Nephron (organoid): ENCODE measurements at regions not wholly inside any gene's neighbourhood (a gene's known extent, or its start where the extent isn't known, plus 50 kb on each side); places are given as distances from the start of the nearest gene placed in this dataset.

Experiments used
- H3K27ac Mint-ChIP-seq, 3 experiments: 2 replicates each; pipeline ENCODE4 v1.8.0; 2020; ENCODE audit warnings: mixed read lengths in 3 of 3, mild to moderate bottlenecking in 2 of 3, moderate library complexity in 1 of 3
- H3K27me3 Mint-ChIP-seq: 2 replicates; pipeline ENCODE4 v1.8.0; 2021; ENCODE audit warnings: low read depth, mild to moderate bottlenecking, moderate library complexity, mixed read lengths
- H3K36me3 Mint-ChIP-seq: 2 replicates; pipeline ENCODE4 v1.8.0; 2020; ENCODE audit warnings: low read depth, mixed read lengths
- H3K4me1 Mint-ChIP-seq: 2 replicates; pipeline ENCODE4 v1.8.0; 2020; ENCODE audit warnings: mixed read lengths
- H3K4me3 Mint-ChIP-seq, 3 experiments: 2 replicates each; pipeline ENCODE4 v1.8.0; 2020; ENCODE audit warnings: mild to moderate bottlenecking in 3 of 3, mixed read lengths in 3 of 3, moderate library complexity in 2 of 3
- H3K9me3 Mint-ChIP-seq: 2 replicates; pipeline ENCODE4 v1.8.0; 2020; ENCODE audit warnings: mixed read lengths
- CTCF ChIP-seq, 3 experiments: fragments of 200-600 bp; sonication (generic); IDR thresholded peaks; one replicate each; pipeline ENCODE4 v1.5.0; 2021; ENCODE audit warnings: antibody characterized with exemption in 3 of 3; ENCODE audit not compliant: unreplicated experiment in 3 of 3

GRCh38 chr14:25875475-25875874 is 722.4 kb downstream of the NOVA1 start:
- no peak overlapping the region for H3K27ac Mint-ChIP-seq
- no peaks in the 10 kb centered on the region for H3K9me3 Mint-ChIP-seq
- no peak overlapping the region for H3K4me3 Mint-ChIP-seq
- no peak for TF ChIP-seq CTCF (IDR thresholded peaks at IDR 0.05; ENCODE audit: unreplicated experiment in 3 of 3)
- peaks cover 4% of the 10 kb centered on the region for H3K4me1 Mint-ChIP-seq
- H3K27me3 Mint-ChIP-seq = no peaks in the 10 kb centered on the region
- H3K36me3 Mint-ChIP-seq = no peaks in the 10 kb centered on the region

DNA sequence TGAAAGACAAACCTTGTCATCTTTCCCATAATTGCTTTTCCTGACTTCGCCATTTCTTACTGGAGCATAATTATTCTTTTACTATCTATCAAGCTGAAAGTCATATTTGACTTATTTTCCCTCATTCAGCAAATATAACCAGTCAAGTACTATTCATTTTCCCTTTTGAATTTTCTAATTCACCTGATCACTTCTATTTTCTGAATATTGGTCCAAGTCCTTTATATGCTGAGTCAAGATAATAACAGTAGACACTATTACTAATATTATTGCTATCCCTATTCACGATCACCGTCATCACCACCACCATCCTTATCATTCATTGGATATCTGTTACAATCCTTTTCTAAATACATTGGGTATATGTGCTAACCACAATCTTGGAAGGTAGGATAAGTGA is 728.0 kb downstream of the NOVA1 start:
- no peaks in the 10 kb centered on the region for H3K27me3 Mint-ChIP-seq
- no peak for TF ChIP-seq CTCF (IDR thresholded peaks at IDR 0.05; ENCODE audit: unreplicated experiment in 3 of 3)

DNA sequence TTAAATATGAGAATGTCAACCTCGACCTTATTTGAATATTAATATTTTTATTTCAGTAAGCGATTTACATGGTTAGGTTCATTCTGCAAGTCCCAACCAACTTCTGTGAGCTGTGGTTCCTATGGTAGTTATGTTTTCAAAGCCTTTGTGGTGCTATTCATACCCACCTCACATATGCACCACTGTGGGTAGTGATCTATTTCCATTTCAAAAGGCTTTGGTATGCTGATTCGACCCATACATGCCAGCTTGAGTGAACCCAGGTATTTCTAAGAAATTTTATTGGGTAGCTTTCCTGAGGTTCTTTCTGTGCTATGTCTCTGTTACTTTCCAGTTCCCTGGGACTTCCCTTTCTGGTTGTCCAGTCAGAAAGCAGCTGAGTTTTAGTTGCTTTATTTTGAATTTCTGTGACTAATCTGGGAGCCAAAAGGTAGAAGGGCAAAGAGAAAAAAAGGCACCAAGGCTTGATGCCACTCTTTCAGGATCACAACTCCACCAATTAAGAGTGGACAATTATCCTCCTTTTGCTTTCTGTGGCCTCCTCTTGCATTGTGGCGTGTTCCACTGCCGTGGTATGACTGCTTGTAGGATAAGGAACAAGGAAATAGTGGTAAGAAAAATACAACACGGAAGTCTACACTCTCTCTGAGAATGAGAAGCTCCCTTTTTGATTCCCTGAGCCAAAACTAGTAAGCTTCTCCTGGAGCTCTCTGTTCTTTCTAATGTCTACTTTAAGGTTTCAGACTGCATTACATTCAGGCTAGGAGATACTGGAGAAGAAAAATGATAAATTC is 729.1 kb downstream of the NOVA1 start:
- no peaks in the 10 kb centered on the region for H3K36me3 Mint-ChIP-seq
- no peak overlapping the region for H3K4me3 Mint-ChIP-seq
- no peaks in the 10 kb centered on the region for H3K4me1 Mint-ChIP-seq
- H3K27me3 Mint-ChIP-seq = no peaks in the 10 kb centered on the region
- no peaks in the 10 kb centered on the region for H3K9me3 Mint-ChIP-seq
- H3K27ac Mint-ChIP-seq = no peak overlapping the region
- TF ChIP-seq CTCF (IDR thresholded peaks at IDR 0.05; ENCODE audit: unreplicated experiment in 3 of 3) = no peak

More for the DNA sequence above, 728.0 kb downstream of the NOVA1 start:
- no peak overlapping the region for H3K4me3 Mint-ChIP-seq
- no peaks in the 10 kb centered on the region for H3K36me3 Mint-ChIP-seq
- H3K9me3 Mint-ChIP-seq = no peaks in the 10 kb centered on the region
- no peak overlapping the region for H3K27ac Mint-ChIP-seq
- H3K4me1 Mint-ChIP-seq = no peaks in the 10 kb centered on the region

GRCh38 chr14:25861406-25861805 is 736.4 kb downstream of the NOVA1 start:
- Mint-ChIP-seq H3K4me1 (no peaks in the 10 kb centered on the region), H3K36me3 (no peaks in the 10 kb centered on the region), H3K27ac (no peak overlapping the region), H3K4me3 (no peak overlapping the region), H3K9me3 (peaks cover 4% of the 10 kb centered on the region), H3K27me3 (no peaks in the 10 kb centered on the region)
- TF ChIP-seq CTCF (IDR thresholded peaks at IDR 0.05; ENCODE audit: unreplicated experiment in 3 of 3) = no peak

- Mint-ChIP-seq H3K9me3 (peaks cover under 1% of the 10 kb centered on the region), H3K4me3 (no peak overlapping the region), H3K27ac (no peak overlapping the region), H3K4me1 (peaks cover 8% of the 10 kb centered on the region), H3K27me3 (no peaks in the 10 kb centered on the region), H3K36me3 (no peaks in the 10 kb centered on the region)
- TF ChIP-seq CTCF (IDR thresholded peaks at IDR 0.05; ENCODE audit: unreplicated experiment in 3 of 3) = no peak
Measured at GRCh38 chr14:25848601-25849000, 749.2 kb downstream of the NOVA1 start.

DNA sequence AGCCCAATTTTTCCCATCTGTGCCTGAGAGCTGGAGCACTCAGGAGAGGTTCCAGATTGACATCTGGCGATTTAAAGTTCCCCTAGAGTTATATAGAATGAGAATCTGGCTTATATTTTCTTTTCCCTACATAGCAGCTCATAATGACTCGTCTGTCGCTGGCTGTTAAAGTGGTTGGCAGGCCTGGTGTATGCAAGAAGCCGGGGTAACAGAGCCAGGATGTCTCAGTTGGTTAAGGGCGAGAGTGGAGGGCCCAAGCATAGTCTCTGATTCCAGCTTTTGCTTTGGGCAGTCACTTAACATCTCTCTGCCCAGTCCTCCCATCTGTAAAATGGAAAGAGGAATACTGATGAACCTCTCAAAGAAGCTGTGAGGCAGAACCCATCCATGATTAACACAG is 751.6 kb downstream of the NOVA1 start:
- Mint-ChIP-seq H3K4me1 (peaks cover 9% of the 10 kb centered on the region), H3K4me3 (no peak overlapping the region), H3K36me3 (no peaks in the 10 kb centered on the region), H3K27ac (no peak overlapping the region), H3K27me3 (no peaks in the 10 kb centered on the region), H3K9me3 (no peaks in the 10 kb centered on the region)
- no peak for TF ChIP-seq CTCF (IDR thresholded peaks at IDR 0.05; ENCODE audit: unreplicated experiment in 3 of 3)
